Stimulated activated CD4-positive, alpha-beta T cell treated with anti-CD3 and anti-CD28 coated beads, Interleukin-4, amount 100 ng/mL, for 24 hours (primary cell): ENCODE measurements at regions not wholly inside any gene's neighbourhood (a gene's known extent, or its start where the extent isn't known, plus 50 kb on each side); places are given as distances from the start of the nearest gene placed in this dataset.
"Not testable (repeated sequence)": the region's sequence is repeated elsewhere in the genome, so short reads cannot be mapped to it uniquely, and the experiment has no call there.

ENCODE experiments used
- DNase-seq: peaks from one replicate; pipeline ENCODE4 v3.0.0-alpha.2; 2020

GRCh38 chr4:180360113-180360512, 1883.1 kb upstream of the TENM3 start:
- DNase-seq, result not testable (repeated sequence)

GRCh38 chr4:180363815-180364214, 1879.4 kb upstream of the TENM3 start:
- DNase-seq, result no peak

GRCh38 chr4:180372691-180373090, 1870.5 kb upstream of the TENM3 start:
- DNase-seq, result no peak

GRCh38 chr4:180377741-180378140, 1865.5 kb upstream of the TENM3 start:
- no peak for DNase-seq

GRCh38 chr4:180380733-180381132, 1862.5 kb upstream of the TENM3 start:
- no peak for DNase-seq

- no peak for DNase-seq
These were observed 1851.6 kb upstream of the TENM3 start for GRCh38 chr4:180391613-180392012.

- DNase-seq, result no peak
These were observed 1848.9 kb upstream of the TENM3 start for GRCh38 chr4:180394312-180394711.

GRCh38 chr4:180394730-180395129, 1848.5 kb upstream of the TENM3 start:
- DNase-seq, result no peak

GRCh38 chr4:180398564-180398963, 1844.6 kb upstream of the TENM3 start:
- DNase-seq, result no peak

- no peak for DNase-seq
These were observed 1835.8 kb upstream of the TENM3 start for GRCh38 chr4:180407275-180407885.

GRCh38 chr4:180418819-180419531, 1824.2 kb upstream of the TENM3 start:
- no peak for DNase-seq

- no peak for DNase-seq
These were observed 1820.1 kb upstream of the TENM3 start for GRCh38 chr4:180422989-180423711.

GRCh38 chr4:180423712-180424057, 1819.5 kb upstream of the TENM3 start:
- no peak for DNase-seq

- DNase-seq, result no peak
These were observed 1816.3 kb upstream of the TENM3 start for GRCh38 chr4:180426938-180427337.

- DNase-seq, result no peak
These were observed 1812.9 kb upstream of the TENM3 start for GRCh38 chr4:180430283-180430682.

- no peak for DNase-seq
These were observed 1808.9 kb upstream of the TENM3 start for GRCh38 chr4:180434131-180434895.

GRCh38 chr4:180436361-180436760, 1806.8 kb upstream of the TENM3 start:
- no peak for DNase-seq

- DNase-seq, result no peak
These were observed 1805.6 kb upstream of the TENM3 start for GRCh38 chr4:180437601-180438000.

- no peak for DNase-seq
These were observed 1794.9 kb upstream of the TENM3 start for GRCh38 chr4:180448306-180448705.

GRCh38 chr4:180449395-180449956, 1793.7 kb upstream of the TENM3 start:
- DNase-seq, result no peak

GRCh38 chr4:180455226-180455625, 1788.0 kb upstream of the TENM3 start:
- no peak for DNase-seq

- no peak for DNase-seq
These were observed 1786.3 kb upstream of the TENM3 start for GRCh38 chr4:180456928-180457327.

GRCh38 chr4:180462116-180462515, 1781.1 kb upstream of the TENM3 start:
- no peak for DNase-seq
